ENCODE measurements at regions not wholly inside any gene's neighbourhood (a gene's known extent, or its start where the extent isn't known, plus 50 kb on each side); places are given as distances from the start of the nearest gene placed in this dataset.

DNA sequence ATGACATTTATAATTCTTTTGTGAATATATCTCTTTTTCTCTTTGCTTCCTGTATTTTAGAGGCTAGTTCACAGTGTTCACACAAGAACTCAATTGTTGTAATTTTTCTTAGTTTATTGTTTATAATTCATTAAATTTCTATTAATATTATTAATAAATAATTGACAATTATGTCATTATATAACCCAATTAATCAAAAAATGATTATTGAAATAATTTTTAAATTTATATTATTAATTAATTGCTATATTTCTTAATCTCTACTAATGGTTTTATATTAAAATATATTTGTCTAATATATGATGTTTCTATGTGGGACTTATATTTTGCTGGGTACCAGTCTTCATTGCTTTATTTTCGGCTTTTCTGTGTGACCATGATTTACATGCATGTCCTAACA lies 618.4 kb downstream of the CDH9 start:
- no peak for TF ChIP-seq POLR2A (IDR thresholded peaks at IDR 0.05)
- TF ChIP-seq, protein P1, sequence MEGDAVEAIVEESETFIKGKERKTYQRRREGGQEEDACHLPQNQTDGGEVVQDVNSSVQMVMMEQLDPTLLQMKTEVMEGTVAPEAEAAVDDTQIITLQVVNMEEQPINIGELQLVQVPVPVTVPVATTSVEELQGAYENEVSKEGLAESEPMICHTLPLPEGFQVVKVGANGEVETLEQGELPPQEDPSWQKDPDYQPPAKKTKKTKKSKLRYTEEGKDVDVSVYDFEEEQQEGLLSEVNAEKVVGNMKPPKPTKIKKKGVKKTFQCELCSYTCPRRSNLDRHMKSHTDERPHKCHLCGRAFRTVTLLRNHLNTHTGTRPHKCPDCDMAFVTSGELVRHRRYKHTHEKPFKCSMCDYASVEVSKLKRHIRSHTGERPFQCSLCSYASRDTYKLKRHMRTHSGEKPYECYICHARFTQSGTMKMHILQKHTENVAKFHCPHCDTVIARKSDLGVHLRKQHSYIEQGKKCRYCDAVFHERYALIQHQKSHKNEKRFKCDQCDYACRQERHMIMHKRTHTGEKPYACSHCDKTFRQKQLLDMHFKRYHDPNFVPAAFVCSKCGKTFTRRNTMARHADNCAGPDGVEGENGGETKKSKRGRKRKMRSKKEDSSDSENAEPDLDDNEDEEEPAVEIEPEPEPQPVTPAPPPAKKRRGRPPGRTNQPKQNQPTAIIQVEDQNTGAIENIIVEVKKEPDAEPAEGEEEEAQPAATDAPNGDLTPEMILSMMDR (IDR thresholded peaks at IDR 0.05), result no peak
- no peak for TF ChIP-seq EP300 (IDR thresholded peaks at IDR 0.05)

Measured in sigmoid colon (tissue), 4 donors.